ENCODE measurements at regions not wholly inside any gene's neighbourhood (a gene's known extent, or its start where the extent isn't known, plus 50 kb on each side); places are given as distances from the start of the nearest gene placed in this dataset.

DNA sequence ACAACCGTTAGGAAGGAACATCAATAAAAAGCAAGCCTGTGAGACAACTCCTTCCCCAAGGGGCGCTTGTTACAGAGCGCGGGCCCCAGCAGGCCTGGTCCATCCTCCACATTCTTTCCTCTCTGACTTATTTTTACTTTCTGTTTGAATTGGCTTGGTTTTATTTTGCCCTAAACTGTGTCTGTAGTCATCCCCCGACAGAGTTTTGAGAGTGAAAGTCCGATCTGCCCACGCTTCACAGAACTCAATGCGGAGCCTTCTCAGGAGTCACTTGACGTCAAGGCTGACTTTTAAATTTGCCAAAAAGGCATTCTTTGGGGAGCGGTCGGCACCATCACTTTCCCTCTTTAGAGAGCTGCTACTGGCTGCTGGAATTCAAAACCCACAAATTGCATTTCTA, 150.1 kb upstream of the KLF6 start:
- H3K36me3 ChIP-seq (ENCODE audit: low read depth, low read length), result no peaks in the 10 kb centered on the region
- intact Hi-C loops (cut with micrococcal nuclease), result loop anchor here (5.0 kb wide), 2 partner anchors 83 to 148 kb away; partner anchors contain the start of gene KLF6
- H3F3A ChIP-seq (ENCODE audit: low read length, unreplicated experiment), result no peaks in the 10 kb centered on the region
- peaks cover 11% of the 10 kb centered on the region for H3K4me1 ChIP-seq (ENCODE audit: insufficient read depth, low read length)
- no peaks in the 10 kb centered on the region for H3K79me2 ChIP-seq (ENCODE audit: low read length)
- H3K4me2 ChIP-seq (ENCODE audit: low read length), result peak overlapping the region; percentile 77; the same call in 1 of the 2 replicates
- H2AFZ ChIP-seq (ENCODE audit: low read length), result 0 out of 2 replicates have a peak overlapping the region, but pooled peaks have one; percentile 48
- no peak for TF ChIP-seq EZH2phosphoT487 (IDR thresholded peaks at IDR 0.05; ENCODE audit: borderline replicate concordance, low read length)
- no peak overlapping the region; the same call in 1 of the 2 replicates for H3K9ac ChIP-seq (ENCODE audit: low read length)
- no peak for DNase-seq
- ChIA-PET CTCF (no interaction called here), POLR2A (ENCODE audit: unreplicated experiment) (no interaction called here)
- no peak for ATAC-seq
- H3K9me3 ChIP-seq (ENCODE audit: low read length), result no peaks in the 10 kb centered on the region
- no TSS peak for BruUV-seq (replicated peaks)
- H3K4me3 ChIP-seq (ENCODE audit: low read length), result no peak overlapping the region
- H3K27ac ChIP-seq (ENCODE audit: low read length), result peak overlapping the region; percentile 58
- no peaks in the 10 kb centered on the region for H3K27me3 ChIP-seq (ENCODE audit: low read length)
- no peaks in the 10 kb centered on the region for H3K9me2 ChIP-seq (replicated peaks; ENCODE audit: low read length)
- no peaks in the 10 kb centered on the region for H4K20me1 ChIP-seq (ENCODE audit: low read length)

DNA sequence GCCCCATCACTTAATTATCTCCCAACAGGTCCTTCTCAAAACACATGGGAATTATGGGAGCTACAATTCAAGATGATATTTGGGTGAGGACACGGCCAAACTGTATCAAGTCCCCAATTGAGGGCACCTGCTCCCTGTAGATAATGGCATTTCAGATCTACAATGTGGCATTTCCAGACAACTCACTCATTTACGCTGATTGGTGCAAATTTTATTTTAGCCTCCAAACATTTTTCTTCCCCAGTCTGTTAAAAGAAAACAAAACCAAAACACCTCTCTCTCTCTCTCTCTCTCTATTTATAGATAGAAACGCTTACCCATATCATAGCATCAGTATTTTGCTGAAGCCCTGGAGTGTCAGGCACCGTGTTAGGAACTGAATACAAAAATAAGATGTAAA, 148.7 kb upstream of the KLF6 start:
- H3K4me2 ChIP-seq (ENCODE audit: low read length), result no peak overlapping the region
- no peak overlapping the region for H2AFZ ChIP-seq (ENCODE audit: low read length)
- no peak overlapping the region for H3K9ac ChIP-seq (ENCODE audit: low read length)
- H3F3A ChIP-seq (ENCODE audit: low read length, unreplicated experiment), result no peaks in the 10 kb centered on the region
- H3K9me3 ChIP-seq (ENCODE audit: low read length), result no peaks in the 10 kb centered on the region
- H3K4me1 ChIP-seq (ENCODE audit: insufficient read depth, low read length), result peaks cover 18% of the 10 kb centered on the region
- POLR2A ChIA-PET (ENCODE audit: unreplicated experiment), result no interaction called here
- intact Hi-C loops (cut with micrococcal nuclease), result no loop called here
- TF ChIP-seq EZH2phosphoT487 (IDR thresholded peaks at IDR 0.05; ENCODE audit: borderline replicate concordance, low read length) (no peak), EZH2 (IDR thresholded peaks at IDR 0.05; ENCODE audit: low read length, unreplicated experiment) (no peak)
- TF ChIP-seq, protein P1, sequence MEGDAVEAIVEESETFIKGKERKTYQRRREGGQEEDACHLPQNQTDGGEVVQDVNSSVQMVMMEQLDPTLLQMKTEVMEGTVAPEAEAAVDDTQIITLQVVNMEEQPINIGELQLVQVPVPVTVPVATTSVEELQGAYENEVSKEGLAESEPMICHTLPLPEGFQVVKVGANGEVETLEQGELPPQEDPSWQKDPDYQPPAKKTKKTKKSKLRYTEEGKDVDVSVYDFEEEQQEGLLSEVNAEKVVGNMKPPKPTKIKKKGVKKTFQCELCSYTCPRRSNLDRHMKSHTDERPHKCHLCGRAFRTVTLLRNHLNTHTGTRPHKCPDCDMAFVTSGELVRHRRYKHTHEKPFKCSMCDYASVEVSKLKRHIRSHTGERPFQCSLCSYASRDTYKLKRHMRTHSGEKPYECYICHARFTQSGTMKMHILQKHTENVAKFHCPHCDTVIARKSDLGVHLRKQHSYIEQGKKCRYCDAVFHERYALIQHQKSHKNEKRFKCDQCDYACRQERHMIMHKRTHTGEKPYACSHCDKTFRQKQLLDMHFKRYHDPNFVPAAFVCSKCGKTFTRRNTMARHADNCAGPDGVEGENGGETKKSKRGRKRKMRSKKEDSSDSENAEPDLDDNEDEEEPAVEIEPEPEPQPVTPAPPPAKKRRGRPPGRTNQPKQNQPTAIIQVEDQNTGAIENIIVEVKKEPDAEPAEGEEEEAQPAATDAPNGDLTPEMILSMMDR (conservative IDR thresholded peaks at IDR 0.05; ENCODE audit: low read depth, low read length), result no peak
- no peaks in the 10 kb centered on the region for H3K27me3 ChIP-seq (ENCODE audit: low read length)
- no TSS peak for BruUV-seq (replicated peaks)
- ATAC-seq (no peak), DNase-seq (no peak)
- H3K36me3 ChIP-seq (ENCODE audit: low read depth, low read length), result no peaks in the 10 kb centered on the region
- no peak overlapping the region for H3K27ac ChIP-seq (ENCODE audit: low read length)
- no peaks in the 10 kb centered on the region for H3K9me2 ChIP-seq (replicated peaks; ENCODE audit: low read length)
- no peaks in the 10 kb centered on the region for H3K79me2 ChIP-seq (ENCODE audit: low read length)
- no peak overlapping the region for H3K4me3 ChIP-seq (ENCODE audit: low read length)
- H4K20me1 ChIP-seq (ENCODE audit: low read length), result no peaks in the 10 kb centered on the region
- CTCF ChIA-PET, result no interaction called here

DNA sequence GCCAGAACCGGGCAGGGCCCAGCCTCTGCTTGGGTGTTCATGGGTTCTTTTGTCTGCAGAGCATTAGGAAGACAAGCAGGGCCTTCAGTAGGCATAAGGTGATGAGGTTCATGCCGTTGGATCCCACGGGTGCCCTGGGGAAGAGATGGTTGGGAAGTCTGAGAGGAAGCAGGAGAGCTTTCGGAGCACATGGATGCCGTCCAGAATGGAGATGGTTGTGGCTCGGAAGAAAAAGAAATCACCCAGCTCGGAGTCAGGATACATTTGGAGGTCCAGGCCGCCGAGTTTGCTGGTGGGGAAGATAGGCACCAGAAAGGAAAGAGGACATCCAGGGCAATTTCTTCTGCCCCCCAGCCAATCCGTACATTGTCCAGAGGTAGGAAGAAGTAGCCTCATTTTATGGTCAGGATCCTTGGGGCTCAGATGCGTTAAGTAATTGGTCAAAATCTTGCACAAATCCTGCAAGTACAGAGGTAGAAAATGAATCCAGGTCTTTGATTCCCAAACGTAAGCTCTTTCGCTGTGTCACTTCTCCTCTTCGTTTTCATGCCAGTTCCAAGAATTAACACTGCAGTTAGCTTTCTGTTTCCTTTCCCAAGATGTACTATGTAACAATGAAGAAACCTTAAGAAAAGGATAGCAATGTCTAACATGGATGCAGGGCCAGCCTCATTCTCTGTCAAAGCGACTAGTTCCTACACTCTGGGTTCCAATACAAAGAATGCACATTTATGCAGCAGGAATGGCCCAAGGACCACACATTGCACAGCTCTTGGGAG, 147.8 kb upstream of the KLF6 start:
- POLR2A ChIA-PET (ENCODE audit: unreplicated experiment), result no interaction called here
- Histone ChIP-seq H3K36me3 (ENCODE audit: low read depth, low read length) (no peaks in the 10 kb centered on the region), H3K79me2 (ENCODE audit: low read length) (no peaks in the 10 kb centered on the region), H3K4me3 (ENCODE audit: low read length) (no peak overlapping the region), H2AFZ (ENCODE audit: low read length) (no peak overlapping the region), H3K9ac (ENCODE audit: low read length) (no peak overlapping the region), H3K9me3 (ENCODE audit: low read length) (no peaks in the 10 kb centered on the region), H4K20me1 (ENCODE audit: low read length) (no peaks in the 10 kb centered on the region), H3K4me2 (ENCODE audit: low read length) (no peak overlapping the region), H3K4me1 (ENCODE audit: insufficient read depth, low read length) (peaks cover 18% of the 10 kb centered on the region), H3F3A (ENCODE audit: low read length, unreplicated experiment) (no peaks in the 10 kb centered on the region), H3K9me2 (replicated peaks; ENCODE audit: low read length) (no peaks in the 10 kb centered on the region), H3K27ac (ENCODE audit: low read length) (no peak overlapping the region), H3K27me3 (ENCODE audit: low read length) (no peaks in the 10 kb centered on the region)
- no peak for ATAC-seq
- intact Hi-C loops (cut with micrococcal nuclease), result no loop called here
- DNase-seq, result no peak
- no TSS peak for BruUV-seq (replicated peaks)
- TF ChIP-seq, protein P1 (conservative IDR thresholded peaks at IDR 0.05; ENCODE audit: low read depth, low read length), result no peak
- TF ChIP-seq EZH2phosphoT487 (IDR thresholded peaks at IDR 0.05; ENCODE audit: borderline replicate concordance, low read length), result no peak
- no peak for TF ChIP-seq EZH2 (IDR thresholded peaks at IDR 0.05; ENCODE audit: low read length, unreplicated experiment)
- CTCF ChIA-PET, result no interaction called here

All from PC-3 (cell line).